ENCODE measurements at regions not wholly inside any gene's neighbourhood (a gene's known extent, or its start where the extent isn't known, plus 50 kb on each side); places are given as distances from the start of the nearest gene placed in this dataset.

GRCh38 chr14:99100497-99101270 lies 171.3 kb downstream of the BCL11B start:
- DNase-seq: no peak

GRCh38 chr14:99101855-99102461 lies 170.0 kb downstream of the BCL11B start:
- DNase-seq: no peak

GRCh38 chr14:99116741-99117295 lies 155.2 kb downstream of the BCL11B start:
- DNase-seq: no peak

- peak; percentile 58 for DNase-seq
Measured at GRCh38 chr14:99117671-99118045, 154.3 kb downstream of the BCL11B start.

GRCh38 chr14:99118046-99118721 lies 153.8 kb downstream of the BCL11B start:
- DNase-seq: peak; percentile 95

GRCh38 chr14:99118946-99119345 lies 153.1 kb downstream of the BCL11B start:
- DNase-seq: no peak
